Vagina (tissue), 2 donors: ENCODE measurements at regions not wholly inside any gene's neighbourhood (a gene's known extent, or its start where the extent isn't known, plus 50 kb on each side); places are given as distances from the start of the nearest gene placed in this dataset.

ENCODE experiments used
- POLR2AphosphoS5 ChIP-seq, 2 donors: sonication (generic); formaldehyde crosslinking; IDR thresholded peaks; one replicate each; pipeline ENCODE4 v1.9.0; 2017; ENCODE audit warnings: antibody characterized with exemption in 2 of 2, mild to moderate bottlenecking in 2 of 2, low read depth in 1 of 2; ENCODE audit not compliant: insufficient read depth in 1 of 2
- TF ChIP-seq, protein P1 (sequence below), 3 experiments: fragments of 450-650 bp in 2 of 3; fragments of 200-600 bp in 1 of 3; sonication (generic) in 1 of 3; IDR thresholded peaks; one replicate each; pipeline ENCODE4 v1.5.1; 2017 to 2019; ENCODE audit warnings: antibody characterized with exemption in 3 of 3, mild to moderate bottlenecking in 2 of 3, moderate library complexity in 2 of 3

DNA sequence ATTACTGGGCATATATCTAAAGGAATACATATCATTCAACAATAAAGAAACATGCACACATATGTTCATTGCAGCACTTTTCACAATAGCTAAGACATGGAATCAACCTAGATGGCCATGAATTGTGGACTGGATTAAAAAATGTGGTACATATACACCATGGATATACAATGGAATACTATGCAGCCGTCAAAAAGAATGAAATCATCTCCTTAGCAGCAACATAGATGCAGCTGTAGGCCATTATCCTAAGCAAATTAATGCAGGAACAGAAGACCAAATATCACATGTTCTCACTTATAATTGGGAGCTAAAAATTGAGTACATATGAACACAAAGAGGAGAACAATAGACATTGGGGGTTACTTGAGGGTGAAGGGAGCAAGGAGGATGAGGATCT, 175.6 kb downstream of the POLR1F start:
- TF ChIP-seq, protein P1, sequence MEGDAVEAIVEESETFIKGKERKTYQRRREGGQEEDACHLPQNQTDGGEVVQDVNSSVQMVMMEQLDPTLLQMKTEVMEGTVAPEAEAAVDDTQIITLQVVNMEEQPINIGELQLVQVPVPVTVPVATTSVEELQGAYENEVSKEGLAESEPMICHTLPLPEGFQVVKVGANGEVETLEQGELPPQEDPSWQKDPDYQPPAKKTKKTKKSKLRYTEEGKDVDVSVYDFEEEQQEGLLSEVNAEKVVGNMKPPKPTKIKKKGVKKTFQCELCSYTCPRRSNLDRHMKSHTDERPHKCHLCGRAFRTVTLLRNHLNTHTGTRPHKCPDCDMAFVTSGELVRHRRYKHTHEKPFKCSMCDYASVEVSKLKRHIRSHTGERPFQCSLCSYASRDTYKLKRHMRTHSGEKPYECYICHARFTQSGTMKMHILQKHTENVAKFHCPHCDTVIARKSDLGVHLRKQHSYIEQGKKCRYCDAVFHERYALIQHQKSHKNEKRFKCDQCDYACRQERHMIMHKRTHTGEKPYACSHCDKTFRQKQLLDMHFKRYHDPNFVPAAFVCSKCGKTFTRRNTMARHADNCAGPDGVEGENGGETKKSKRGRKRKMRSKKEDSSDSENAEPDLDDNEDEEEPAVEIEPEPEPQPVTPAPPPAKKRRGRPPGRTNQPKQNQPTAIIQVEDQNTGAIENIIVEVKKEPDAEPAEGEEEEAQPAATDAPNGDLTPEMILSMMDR (IDR thresholded peaks at IDR 0.05) = no peak
- TF ChIP-seq POLR2AphosphoS5 (IDR thresholded peaks at IDR 0.05; ENCODE audit: insufficient read depth in 1 of 2, low read depth in 1 of 2) = no peak
